Gastroesophageal sphincter (tissue), 3 donors: ENCODE measurements at regions not wholly inside any gene's neighbourhood (a gene's known extent, or its start where the extent isn't known, plus 50 kb on each side); places are given as distances from the start of the nearest gene placed in this dataset.

Experiments used
- CTCF ChIP-seq, 4 experiments: fragments of 200-600 bp in 2 of 4; fragments of 450-650 bp in 2 of 4; sonication (generic) in 1 of 4; IDR thresholded peaks; one replicate each; pipeline ENCODE4 v1.5.1; 2017 to 2019; ENCODE audit warnings: antibody characterized with exemption in 4 of 4, mild to moderate bottlenecking in 2 of 4, moderate library complexity in 2 of 4
- POLR2A ChIP-seq, 2 donors: fragments of 450-650 bp; IDR thresholded peaks; one replicate each; pipeline ENCODE4 v1.6.1; 2017; ENCODE audit warnings: antibody characterized with exemption in 2 of 2, mild to moderate bottlenecking in 2 of 2, moderate library complexity in 1 of 2

- TF ChIP-seq POLR2A (IDR thresholded peaks at IDR 0.05), result no peak
- no peak for TF ChIP-seq CTCF (IDR thresholded peaks at IDR 0.05)
Observed at GRCh38 chr10:54909165-54909564, 108.1 kb upstream of the PCDH15 start.
